HCT116 (cell line): ENCODE measurements at regions not wholly inside any gene's neighbourhood (a gene's known extent, or its start where the extent isn't known, plus 50 kb on each side); places are given as distances from the start of the nearest gene placed in this dataset.

ENCODE experiments used
- ATAC-seq: fragments of 200-7000 bp; cut with Tn5 transposase; 2 replicates; pipeline ENCODE4 v1.9.1; 2020; ENCODE audit warnings: mild to moderate bottlenecking, moderate library complexity
- BruUV-seq: library from RNA; stranded (reverse); fragments of 400-500 nt; replicated peaks from 2 replicates; lab custom pipeline; 2021; lab: Mats Ljungman, UMichigan
- CTCF ChIA-PET: fragments of 300-600 bp; sonication (Branson Sonifier 250); formaldehyde crosslinking; loops from one replicate; lab custom pipeline; 2021; ENCODE audit warnings: antibody characterized with exemption; lab: Charles Lee
- POLR2A ChIA-PET: fragments of 300-600, 350-600 bp; sonication (Branson Sonifier 250); formaldehyde crosslinking; loops from one replicate; lab custom pipeline; 2021; ENCODE audit warnings: antibody characterized with exemption; lab: Charles Lee
- RAD21 ChIA-PET, 2 experiments: fragments of 300-600 bp; sonication (Branson Sonifier 250); formaldehyde crosslinking; loops; one replicate each; lab custom pipeline; 2023; ENCODE audit warnings: low total read pairs in 2 of 2; ENCODE audit not compliant: uncharacterized antibody in 2 of 2, unreplicated experiment in 2 of 2, low non-redundant PET in 1 of 2; lab: Charles Lee
- DNase-seq: peaks from one replicate; pipeline ENCODE4 v3.0.0-alpha.2; 2010; ENCODE audit warnings: low read depth, low spot score
- H2AFZ ChIP-seq: fragments of 200-600 bp; shearing (Covaris generic), sonication (generic); 2 replicates; pipeline ENCODE4 v1.6.1; 2017; ENCODE audit warnings: low read depth, mixed run types, mixed read lengths, antibody characterized with exemption, low read length; ENCODE audit not compliant: poor library complexity, severe bottlenecking
- H3K27ac ChIP-seq: 2 replicates; pipeline ENCODE4 v1.5.1; 2012; ENCODE audit warnings: low read depth, low read length
- H3K27me3 ChIP-seq: fragments of 200-600 bp; sonication (generic); 2 replicates; pipeline ENCODE4 v1.6.1; 2016; ENCODE audit warnings: mixed run types, low read length, mixed read lengths; ENCODE audit not compliant: insufficient read depth
- H3K36me3 ChIP-seq, 2 experiments: fragments of 200-500 bp in 1 of 2; fragments of 200-600 bp in 1 of 2; sonication (Bioruptor generic) in 1 of 2; sonication (generic) in 1 of 2; 2 replicates each; pipeline versions ENCODE4 v1.5.1 to v1.6.1; 2014 to 2016; ENCODE audit warnings: low read length in 2 of 2, inconsistent platforms in 1 of 2, mixed read lengths in 1 of 2, mixed run types in 1 of 2; ENCODE audit not compliant: insufficient read depth in 2 of 2, control insufficient read depth in 1 of 2
- H3K4me1 ChIP-seq, 2 experiments: fragments of 200-600 bp in 1 of 2; sonication (generic) in 1 of 2; 2 replicates each; pipeline versions ENCODE4 v1.5.1 to v1.6.1; 2012 to 2017; ENCODE audit warnings: low read length in 2 of 2, inconsistent platforms in 1 of 2, mild to moderate bottlenecking in 1 of 2, mixed read lengths in 1 of 2, mixed run types in 1 of 2, moderate library complexity in 1 of 2; ENCODE audit not compliant: insufficient read depth in 2 of 2, control insufficient read depth in 1 of 2
- H3K4me2 ChIP-seq: fragments of 200-600 bp; sonication (generic); 2 replicates; pipeline ENCODE4 v1.6.1; 2017; ENCODE audit warnings: mixed run types, low read length, mixed read lengths
- H3K4me3 ChIP-seq, 2 experiments: fragments of 200-600 bp in 1 of 2; sonication (generic) in 1 of 2; replicated peaks in 1 of 2; 2 replicates each; pipeline ENCODE4 v1.5.1; 2011 to 2016; ENCODE audit warnings: low read length in 2 of 2, control low read depth in 1 of 2, low read depth in 1 of 2, mild to moderate bottlenecking in 1 of 2, mixed read lengths in 1 of 2, mixed run types in 1 of 2
- H3K79me2 ChIP-seq: fragments of 200-600 bp; sonication (generic); 2 replicates; pipeline ENCODE4 v1.6.1; 2017; ENCODE audit warnings: mild to moderate bottlenecking, mixed run types, low read length, moderate library complexity, mixed read lengths; ENCODE audit not compliant: insufficient read depth
- H3K9ac ChIP-seq: fragments of 200-600 bp; sonication (generic); 2 replicates; pipeline ENCODE4 v1.6.1; 2016; ENCODE audit warnings: low read length, mixed read lengths
- H3K9me2 ChIP-seq: fragments of 200-600 bp; sonication (generic), shearing (Covaris generic); 2 replicates; pipeline ENCODE4 v1.6.1; 2017; ENCODE audit warnings: mixed run types, mild to moderate bottlenecking, moderate library complexity; ENCODE audit not compliant: insufficient read depth
- H3K9me3 ChIP-seq, 2 experiments: fragments of 200-500 bp in 1 of 2; fragments of 200-600 bp in 1 of 2; sonication (Bioruptor generic) in 1 of 2; sonication (generic) in 1 of 2; 2 replicates each; pipeline ENCODE4 v1.6.1; 2014 to 2017; ENCODE audit warnings: low read length in 2 of 2, mixed read lengths in 2 of 2, inconsistent platforms in 1 of 2, low read depth in 1 of 2, mild to moderate bottlenecking in 1 of 2, mixed run types in 1 of 2, moderate library complexity in 1 of 2; ENCODE audit not compliant: control insufficient read depth in 1 of 2, insufficient read depth in 1 of 2
- H4K20me1 ChIP-seq: fragments of 200-600 bp; sonication (generic), shearing (Covaris generic); 2 replicates; pipeline ENCODE4 v1.6.1; 2017; ENCODE audit warnings: mixed run types, mild to moderate bottlenecking, moderate library complexity; ENCODE audit not compliant: insufficient read depth
- CBX3 ChIP-seq: IDR thresholded peaks from 2 replicates; pipeline ENCODE4 v1.6.1; 2012; ENCODE audit warnings: low read depth
- CEBPB ChIP-seq: IDR thresholded peaks from 2 replicates; pipeline ENCODE4 v1.6.1; 2012; ENCODE audit warnings: low read depth
- ELF1 ChIP-seq: IDR thresholded peaks from 2 replicates; pipeline ENCODE4 v1.6.1; 2012; ENCODE audit warnings: low read depth, borderline replicate concordance
- EZH2 ChIP-seq: fragments of 200-600 bp; sonication (generic); IDR thresholded peaks from 2 replicates; pipeline ENCODE4 v1.6.1; 2017; ENCODE audit warnings: antibody characterized with exemption, mixed run types
- EZH2phosphoT487 ChIP-seq: fragments of 200-600 bp; IDR thresholded peaks from 2 replicates; pipeline ENCODE4 v1.6.1; 2018; ENCODE audit warnings: antibody characterized with exemption, borderline replicate concordance
- FOSL1 ChIP-seq: IDR thresholded peaks from 2 replicates; pipeline ENCODE4 v1.6.1; 2012; ENCODE audit warnings: low read depth
- JUND ChIP-seq: IDR thresholded peaks from 2 replicates; pipeline ENCODE4 v1.6.1; 2012
- POLR2A ChIP-seq: IDR thresholded peaks from 2 replicates; pipeline ENCODE4 v1.7.0; 2011; ENCODE audit warnings: borderline replicate concordance; ENCODE audit not compliant: insufficient read depth, insufficient read length; ENCODE audit errors: extremely low read depth
- POLR2AphosphoS5 ChIP-seq: IDR thresholded peaks from 2 replicates; pipeline ENCODE4 v1.6.1; 2011; ENCODE audit warnings: mild to moderate bottlenecking, low read depth, low read length, moderate library complexity
- RAD21 ChIP-seq: IDR thresholded peaks from 2 replicates; pipeline ENCODE4 v1.6.1; 2012; ENCODE audit warnings: low read depth, mild to moderate bottlenecking
- SIN3A ChIP-seq: IDR thresholded peaks from 2 replicates; pipeline ENCODE4 v1.6.1; 2012; ENCODE audit warnings: low read depth
- SRF ChIP-seq: IDR thresholded peaks from 2 replicates; pipeline ENCODE4 v1.6.1; 2012; ENCODE audit warnings: low read depth
- TCF7L2 ChIP-seq: IDR thresholded peaks from 2 replicates; pipeline ENCODE4 v1.7.0; 2011; ENCODE audit warnings: borderline replicate concordance, inconsistent platforms; ENCODE audit not compliant: insufficient read depth, insufficient read length; ENCODE audit errors: extremely low read depth
- YY1 ChIP-seq: IDR thresholded peaks from 2 replicates; pipeline ENCODE4 v1.6.1; 2011; ENCODE audit warnings: low read length, low read depth, moderate library complexity, mild to moderate bottlenecking; ENCODE audit not compliant: insufficient replicate concordance; ENCODE audit errors: extremely low read depth
- ZBTB33 ChIP-seq: IDR thresholded peaks from 2 replicates; pipeline ENCODE4 v1.6.1; 2011; ENCODE audit warnings: mild to moderate bottlenecking, low read length, moderate library complexity; ENCODE audit not compliant: insufficient replicate concordance; ENCODE audit errors: extremely low read depth
- ZNF274 ChIP-seq: fragments of 200-500 bp; sonication (Bioruptor generic); IDR thresholded peaks from 2 replicates; pipeline ENCODE4 v1.6.1; 2014; ENCODE audit warnings: mild to moderate bottlenecking, low read depth, low read length, inconsistent platforms
- intact Hi-C: fragments of 100-400 bp; cut with micrococcal nuclease; formaldehyde crosslinking; loops from 2 replicates; pipeline ENCODE4 v1.10.0; 2022
- TF ChIP-seq, protein P1 (sequence below), 3 experiments: fragments of 200-600 bp in 1 of 3; sonication (generic) in 1 of 3; IDR thresholded peaks in 2 of 3; conservative IDR thresholded peaks in 1 of 3; 2 replicates each; pipeline ENCODE4 v1.5.1; 2012 to 2017; ENCODE audit warnings: low read depth in 2 of 3, low read length in 2 of 3, antibody characterized with exemption in 1 of 3, borderline replicate concordance in 1 of 3, control low read depth in 1 of 3, mild to moderate bottlenecking in 1 of 3, mixed read lengths in 1 of 3, mixed run types in 1 of 3, moderate library complexity in 1 of 3; ENCODE audit not compliant: insufficient read depth in 1 of 3
- TF ChIP-seq, protein P2 (sequence below): IDR thresholded peaks from 2 replicates; pipeline ENCODE4 v1.6.1; 2012; ENCODE audit warnings: low read depth
- TF ChIP-seq, protein P3 (sequence below): IDR thresholded peaks from 2 replicates; pipeline ENCODE4 v1.6.1; 2012
- TF ChIP-seq, protein P4 (sequence below): IDR thresholded peaks from 2 replicates; pipeline ENCODE4 v1.6.1; 2012

GRCh38 chr14:98010784-98011183 lies 1213.6 kb downstream of the VRK1 start:
- no peak overlapping the region for H3K27ac ChIP-seq
- no peak overlapping the region for H3K4me3 ChIP-seq
- no peak overlapping the region for H3K4me2 ChIP-seq
- intact Hi-C loops = no loop called here
- H3K4me1 ChIP-seq = no peaks in the 10 kb centered on the region
- no TSS peak for BruUV-seq
- no peak for DNase-seq
- TF ChIP-seq ZBTB33 = no peak
- no peak for TF ChIP-seq ELF1
- TF ChIP-seq ZNF274 = no peak
- TF ChIP-seq, protein P1, sequence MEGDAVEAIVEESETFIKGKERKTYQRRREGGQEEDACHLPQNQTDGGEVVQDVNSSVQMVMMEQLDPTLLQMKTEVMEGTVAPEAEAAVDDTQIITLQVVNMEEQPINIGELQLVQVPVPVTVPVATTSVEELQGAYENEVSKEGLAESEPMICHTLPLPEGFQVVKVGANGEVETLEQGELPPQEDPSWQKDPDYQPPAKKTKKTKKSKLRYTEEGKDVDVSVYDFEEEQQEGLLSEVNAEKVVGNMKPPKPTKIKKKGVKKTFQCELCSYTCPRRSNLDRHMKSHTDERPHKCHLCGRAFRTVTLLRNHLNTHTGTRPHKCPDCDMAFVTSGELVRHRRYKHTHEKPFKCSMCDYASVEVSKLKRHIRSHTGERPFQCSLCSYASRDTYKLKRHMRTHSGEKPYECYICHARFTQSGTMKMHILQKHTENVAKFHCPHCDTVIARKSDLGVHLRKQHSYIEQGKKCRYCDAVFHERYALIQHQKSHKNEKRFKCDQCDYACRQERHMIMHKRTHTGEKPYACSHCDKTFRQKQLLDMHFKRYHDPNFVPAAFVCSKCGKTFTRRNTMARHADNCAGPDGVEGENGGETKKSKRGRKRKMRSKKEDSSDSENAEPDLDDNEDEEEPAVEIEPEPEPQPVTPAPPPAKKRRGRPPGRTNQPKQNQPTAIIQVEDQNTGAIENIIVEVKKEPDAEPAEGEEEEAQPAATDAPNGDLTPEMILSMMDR (IDR thresholded peaks at IDR 0.05 in 2 of 3, conservative IDR thresholded peaks at IDR 0.05 in 1 of 3; ENCODE audit: borderline replicate concordance in 1 of 3, insufficient read depth in 1 of 3, low read depth in 2 of 3, low read length in 2 of 3) = no peak
- TF ChIP-seq TCF7L2 = no peak
- TF ChIP-seq, protein P2, sequence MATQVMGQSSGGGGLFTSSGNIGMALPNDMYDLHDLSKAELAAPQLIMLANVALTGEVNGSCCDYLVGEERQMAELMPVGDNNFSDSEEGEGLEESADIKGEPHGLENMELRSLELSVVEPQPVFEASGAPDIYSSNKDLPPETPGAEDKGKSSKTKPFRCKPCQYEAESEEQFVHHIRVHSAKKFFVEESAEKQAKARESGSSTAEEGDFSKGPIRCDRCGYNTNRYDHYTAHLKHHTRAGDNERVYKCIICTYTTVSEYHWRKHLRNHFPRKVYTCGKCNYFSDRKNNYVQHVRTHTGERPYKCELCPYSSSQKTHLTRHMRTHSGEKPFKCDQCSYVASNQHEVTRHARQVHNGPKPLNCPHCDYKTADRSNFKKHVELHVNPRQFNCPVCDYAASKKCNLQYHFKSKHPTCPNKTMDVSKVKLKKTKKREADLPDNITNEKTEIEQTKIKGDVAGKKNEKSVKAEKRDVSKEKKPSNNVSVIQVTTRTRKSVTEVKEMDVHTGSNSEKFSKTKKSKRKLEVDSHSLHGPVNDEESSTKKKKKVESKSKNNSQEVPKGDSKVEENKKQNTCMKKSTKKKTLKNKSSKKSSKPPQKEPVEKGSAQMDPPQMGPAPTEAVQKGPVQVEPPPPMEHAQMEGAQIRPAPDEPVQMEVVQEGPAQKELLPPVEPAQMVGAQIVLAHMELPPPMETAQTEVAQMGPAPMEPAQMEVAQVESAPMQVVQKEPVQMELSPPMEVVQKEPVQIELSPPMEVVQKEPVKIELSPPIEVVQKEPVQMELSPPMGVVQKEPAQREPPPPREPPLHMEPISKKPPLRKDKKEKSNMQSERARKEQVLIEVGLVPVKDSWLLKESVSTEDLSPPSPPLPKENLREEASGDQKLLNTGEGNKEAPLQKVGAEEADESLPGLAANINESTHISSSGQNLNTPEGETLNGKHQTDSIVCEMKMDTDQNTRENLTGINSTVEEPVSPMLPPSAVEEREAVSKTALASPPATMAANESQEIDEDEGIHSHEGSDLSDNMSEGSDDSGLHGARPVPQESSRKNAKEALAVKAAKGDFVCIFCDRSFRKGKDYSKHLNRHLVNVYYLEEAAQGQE = no peak
- no peak for TF ChIP-seq CEBPB
- no peak for TF ChIP-seq POLR2A
- TF ChIP-seq SRF = no peak
- TF ChIP-seq EZH2 = no peak
- TF ChIP-seq, protein P3, sequence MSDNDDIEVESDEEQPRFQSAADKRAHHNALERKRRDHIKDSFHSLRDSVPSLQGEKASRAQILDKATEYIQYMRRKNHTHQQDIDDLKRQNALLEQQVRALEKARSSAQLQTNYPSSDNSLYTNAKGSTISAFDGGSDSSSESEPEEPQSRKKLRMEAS = no peak
- TF ChIP-seq YY1 = no peak
- no peak for TF ChIP-seq RAD21
- no peak for TF ChIP-seq POLR2AphosphoS5
- TF ChIP-seq FOSL1 = no peak
- TF ChIP-seq JUND = no peak
- TF ChIP-seq, protein P4, sequence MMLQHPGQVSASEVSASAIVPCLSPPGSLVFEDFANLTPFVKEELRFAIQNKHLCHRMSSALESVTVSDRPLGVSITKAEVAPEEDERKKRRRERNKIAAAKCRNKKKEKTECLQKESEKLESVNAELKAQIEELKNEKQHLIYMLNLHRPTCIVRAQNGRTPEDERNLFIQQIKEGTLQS = no peak
- TF ChIP-seq CBX3 = no peak
- TF ChIP-seq SIN3A = no peak
- TF ChIP-seq EZH2phosphoT487 = no peak
- H3K79me2 ChIP-seq = no peaks in the 10 kb centered on the region
- no peaks in the 10 kb centered on the region for H3K9me3 ChIP-seq
- H2AFZ ChIP-seq = no peak overlapping the region
- CTCF ChIA-PET = no interaction called here
- H3K36me3 ChIP-seq = no peaks in the 10 kb centered on the region
- POLR2A ChIA-PET = no interaction called here
- H3K27me3 ChIP-seq = no peaks in the 10 kb centered on the region
- RAD21 ChIA-PET = no interaction called here
- H3K9me2 ChIP-seq = no peaks in the 10 kb centered on the region
- ATAC-seq = no peak
- H3K9ac ChIP-seq = no peak overlapping the region
- no peaks in the 10 kb centered on the region for H4K20me1 ChIP-seq
